IMR-90 (cell line): ENCODE measurements at regions not wholly inside any gene's neighbourhood (a gene's known extent, or its start where the extent isn't known, plus 50 kb on each side); places are given as distances from the start of the nearest gene placed in this dataset.

ENCODE experiments used
- ATAC-seq: fragments of 200-7000 bp; cut with Tn5 transposase; 2 replicates; pipeline ENCODE4 v1.9.1; 2020; ENCODE audit warnings: low read depth, mild to moderate bottlenecking, moderate library complexity
- BruUV-seq: library from RNA; stranded (reverse); fragments of 400-500 nt; replicated peaks from 2 replicates; lab custom pipeline; 2021; lab: Mats Ljungman, UMichigan
- CTCF ChIA-PET: fragments of 300-600 bp; formaldehyde crosslinking; extraction: SDS; loops from one replicate; lab custom pipeline; 2021; ENCODE audit warnings: antibody characterized with exemption; lab: Yijun Ruan, JAX
- POLR2A ChIA-PET: fragments of 300-600 bp; sonication (Branson Sonifier 250); formaldehyde crosslinking; loops from one replicate; lab custom pipeline; 2022; ENCODE audit warnings: antibody characterized with exemption; ENCODE audit not compliant: unreplicated experiment; lab: Charles Lee
- DNase-seq: peaks from one replicate; pipeline ENCODE4 v3.0.0; 2013
- H2AFZ ChIP-seq: replicated peaks from 2 replicates; pipeline ENCODE3; 2013; ENCODE audit warnings: low read length, mild to moderate bottlenecking; ENCODE audit not compliant: poor library complexity
- H2AK5ac ChIP-seq: 2 replicates; pipeline ENCODE4 v1.6.1; 2013; ENCODE audit warnings: low read depth, low read length, inconsistent platforms
- H2AK9ac ChIP-seq: replicated peaks from 2 replicates; pipeline ENCODE3; 2013; ENCODE audit warnings: mild to moderate bottlenecking, low read depth, low read length, moderate library complexity; ENCODE audit not compliant: poor library complexity
- H2BK120ac ChIP-seq: 2 replicates; pipeline ENCODE4 v1.6.1; 2013; ENCODE audit warnings: low read depth, low read length, inconsistent platforms
- H2BK15ac ChIP-seq: 3 replicates; pipeline ENCODE4 v1.6.1; 2013; ENCODE audit warnings: low read depth, low read length, inconsistent platforms
- H2BK20ac ChIP-seq: 2 replicates; pipeline ENCODE4 v1.6.1; 2013; ENCODE audit warnings: low read depth, mild to moderate bottlenecking, inconsistent platforms, low read length, moderate library complexity
- H2BK5ac ChIP-seq: 2 replicates; pipeline ENCODE4 v1.6.1; 2013; ENCODE audit warnings: mild to moderate bottlenecking, low read depth, low read length, inconsistent platforms; ENCODE audit not compliant: poor library complexity, severe bottlenecking
- H3K14ac ChIP-seq: replicated peaks from 2 replicates; pipeline ENCODE4 v1.6.1; 2013; ENCODE audit warnings: low read depth, low read length, inconsistent platforms
- H3K18ac ChIP-seq: 2 replicates; pipeline ENCODE4 v1.6.1; 2013; ENCODE audit warnings: low read depth, low read length, control low read depth
- H3K23ac ChIP-seq: 2 replicates; pipeline ENCODE4 v1.6.1; 2013; ENCODE audit warnings: low read depth, low read length, inconsistent platforms
- H3K27ac ChIP-seq: 2 replicates; pipeline ENCODE4 v1.5.1; 2013; ENCODE audit warnings: mild to moderate bottlenecking, control low read depth, low read length; ENCODE audit not compliant: insufficient read depth
- H3K27me3 ChIP-seq: 2 replicates; pipeline ENCODE4 v1.6.1; 2013; ENCODE audit warnings: low read length; ENCODE audit not compliant: control insufficient read depth, insufficient read depth
- H3K36me3 ChIP-seq: 2 replicates; pipeline ENCODE4 v1.6.1; 2013; ENCODE audit warnings: low read length, mixed read lengths; ENCODE audit not compliant: control insufficient read depth, insufficient read depth
- H3K4ac ChIP-seq: 2 replicates; pipeline ENCODE4 v1.6.1; 2013; ENCODE audit warnings: low read depth, low read length, inconsistent platforms
- H3K4me1 ChIP-seq: 2 replicates; pipeline ENCODE4 v1.6.1; 2013; ENCODE audit warnings: low read length, mixed read lengths; ENCODE audit not compliant: control insufficient read depth, insufficient read depth
- H3K4me2 ChIP-seq: 2 replicates; pipeline ENCODE4 v1.6.1; 2013; ENCODE audit warnings: low read depth, mild to moderate bottlenecking, control low read depth, low read length, moderate library complexity
- H3K4me3 ChIP-seq: 2 replicates; pipeline ENCODE4 v1.5.1; 2013; ENCODE audit warnings: low read depth, mild to moderate bottlenecking, control low read depth, low read length, moderate library complexity; ENCODE audit not compliant: insufficient read depth
- H3K56ac ChIP-seq: 2 replicates; pipeline ENCODE4 v1.6.1; 2013; ENCODE audit warnings: low read length, inconsistent platforms; ENCODE audit not compliant: insufficient read depth; ENCODE audit errors: extremely low read depth
- H3K79me1 ChIP-seq, 2 experiments: 2 replicates each; pipeline ENCODE4 v1.6.1; 2013; ENCODE audit warnings: low read length in 2 of 2, inconsistent platforms in 1 of 2, low read depth in 1 of 2
- H3K9ac ChIP-seq: 2 replicates; pipeline ENCODE4 v1.6.1; 2013; ENCODE audit warnings: low read depth, low read length, control low read depth
- H3K9me1 ChIP-seq: 2 replicates; pipeline ENCODE4 v1.6.1; 2013; ENCODE audit warnings: low read length, inconsistent platforms; ENCODE audit not compliant: insufficient read depth
- H3K9me3 ChIP-seq: 2 replicates; pipeline ENCODE4 v1.6.1; 2013; ENCODE audit warnings: low read length; ENCODE audit not compliant: control insufficient read depth, insufficient read depth
- H4K20me1 ChIP-seq: 2 replicates; pipeline ENCODE4 v1.6.1; 2013; ENCODE audit warnings: low read length, inconsistent platforms; ENCODE audit not compliant: insufficient read depth
- H4K5ac ChIP-seq: 2 replicates; pipeline ENCODE4 v1.6.1; 2013; ENCODE audit warnings: mild to moderate bottlenecking, low read depth, low read length, control low read depth
- H4K8ac ChIP-seq, 2 experiments: 2 replicates each; pipeline ENCODE4 v1.6.1; 2013; ENCODE audit warnings: low read depth in 2 of 2, low read length in 2 of 2, control low read depth in 1 of 2, inconsistent platforms in 1 of 2
- H4K91ac ChIP-seq: 2 replicates; pipeline ENCODE4 v1.6.1; 2013; ENCODE audit warnings: low read depth, low read length, inconsistent platforms; ENCODE audit not compliant: insufficient read depth
- BHLHE40 ChIP-seq: fragments of 150-350 bp; IDR thresholded peaks from 2 replicates; pipeline ENCODE4 v1.6.1; 2016; ENCODE audit warnings: mild to moderate bottlenecking, low read depth, low read length
- CEBPB ChIP-seq: IDR thresholded peaks from 2 replicates; pipeline ENCODE4 v1.6.1; 2012; ENCODE audit warnings: low read depth, low read length, improper control_type of control experiment
- CHD1 ChIP-seq: IDR thresholded peaks from 2 replicates; pipeline ENCODE4 v1.6.1; 2012; ENCODE audit warnings: low read depth, low read length, improper control_type of control experiment
- ELK1 ChIP-seq: fragments of 150-350 bp; IDR thresholded peaks from 2 replicates; pipeline ENCODE4 v1.6.1; 2016; ENCODE audit warnings: low read depth, mild to moderate bottlenecking, low read length, moderate library complexity, borderline replicate concordance
- FOS ChIP-seq: fragments of 150-350 bp; IDR thresholded peaks from 2 replicates; pipeline ENCODE4 v1.6.1; 2016; ENCODE audit warnings: low read depth, low read length
- MAFK ChIP-seq: IDR thresholded peaks from 2 replicates; pipeline ENCODE4 v1.6.1; 2012; ENCODE audit warnings: low read depth, low read length, improper control_type of control experiment
- MXI1 ChIP-seq: IDR thresholded peaks from 2 replicates; pipeline ENCODE4 v1.6.1; 2012; ENCODE audit warnings: low read depth, mild to moderate bottlenecking, low read length, moderate library complexity, borderline replicate concordance
- NFE2L2 ChIP-seq: fragments of 150-350 bp; IDR thresholded peaks from 2 replicates; pipeline ENCODE4 v1.6.1; 2016; ENCODE audit warnings: low read depth, mild to moderate bottlenecking, low read length
- POLR2A ChIP-seq: IDR thresholded peaks from 2 replicates; pipeline ENCODE4 v1.6.1; 2012; ENCODE audit warnings: mild to moderate bottlenecking, low read depth, low read length
- RAD21 ChIP-seq: IDR thresholded peaks from 2 replicates; pipeline ENCODE4 v1.6.1; 2012; ENCODE audit warnings: low read length, improper control_type of control experiment
- RCOR1 ChIP-seq: IDR thresholded peaks from 2 replicates; pipeline ENCODE4 v1.6.1; 2012; ENCODE audit warnings: mild to moderate bottlenecking, low read length, improper control_type of control experiment; ENCODE audit not compliant: insufficient replicate concordance
- RFX5 ChIP-seq: IDR thresholded peaks from 2 replicates; pipeline ENCODE4 v1.8.0; 2012; ENCODE audit warnings: low read depth, mild to moderate bottlenecking, low read length, moderate library complexity
- SMC3 ChIP-seq: fragments of 150-350 bp; IDR thresholded peaks from 2 replicates; pipeline ENCODE4 v1.6.1; 2016; ENCODE audit warnings: low read depth, mild to moderate bottlenecking, antibody characterized with exemption, low read length, moderate library complexity
- USF2 ChIP-seq: fragments of 150-350 bp; IDR thresholded peaks from 2 replicates; pipeline ENCODE4 v1.6.1; 2017; ENCODE audit warnings: mild to moderate bottlenecking, antibody characterized with exemption, low read length, low read depth
- WGBS, 2 experiments: methylation state at CpG; one replicate each; pipeline versions ENCODE4 v1.1.5 to v1.1.7; 2013; ENCODE audit warnings: missing lambda C conversion rate in 2 of 2; ENCODE audit not compliant: insufficient read length in 1 of 2; ENCODE audit errors: extremely low coverage in 2 of 2; 5-methylcytosine and 5-hydroxymethylcytosine counted together
- dilution Hi-C: fragments of 300-500 bp; cut with HindIII; formaldehyde crosslinking; loops from one replicate; pipeline ENCODE4 v1.14.3; 2018; ENCODE audit warnings: low sequenced_read_pairs; ENCODE audit not compliant: unreplicated experiment
- in situ Hi-C: fragments of 300-500 bp; cut with MboI; formaldehyde crosslinking; loops from 3 replicates; pipeline ENCODE4 v1.14.3; 2019; ENCODE audit warnings: low sequenced_read_pairs, inconsistent platforms, mixed read lengths
- intact Hi-C: fragments of 100-400 bp; cut with micrococcal nuclease; formaldehyde crosslinking; loops from 2 replicates; pipeline ENCODE4 v1.10.0; 2022

GRCh38 chr5:2260211-2261003, 377.7 kb upstream of the IRX4 start:
- Histone ChIP-seq H3K27ac (no peak overlapping the region), H3K4me3 (no peak overlapping the region), H3K4ac (no peak overlapping the region), H2BK15ac (no peak overlapping the region), H2BK5ac (no peak overlapping the region), H3K14ac (no peak overlapping the region), H2AFZ (no peak overlapping the region), H4K8ac (no peak overlapping the region), H3K4me1 (no peaks in the 10 kb centered on the region), H2AK9ac (no peak overlapping the region), H3K9me3 (peaks cover 51% of the 10 kb centered on the region), H3K9me1 (no peaks in the 10 kb centered on the region), H4K91ac (no peak overlapping the region), H3K18ac (no peak overlapping the region), H3K56ac (no peak overlapping the region), H2AK5ac (no peak overlapping the region), H3K4me2 (no peak overlapping the region), H3K23ac (no peak overlapping the region), H3K9ac (no peak overlapping the region), H3K36me3 (no peaks in the 10 kb centered on the region), H2BK120ac (no peak overlapping the region), H3K79me1 (no peaks in the 10 kb centered on the region), H4K5ac (no peak overlapping the region), H2BK20ac (no peak overlapping the region), H4K20me1 (no peaks in the 10 kb centered on the region), H3K27me3 (no peaks in the 10 kb centered on the region)
- dilution Hi-C loops (no loop called here), intact Hi-C loops (no loop called here), in situ Hi-C loops (no loop called here)
- CTCF ChIA-PET = no interaction called here
- no TSS peak for BruUV-seq
- 49% methylated on average over 8 of the region's 23 CpGs; no CpG with 5 or more reads in 1 of the 2 experiments for WGBS, 2 experiments
- POLR2A ChIA-PET = no interaction called here
- no peak for ATAC-seq
- no peak for TF ChIP-seq RAD21
- TF ChIP-seq CEBPB = no peak
- no peak for TF ChIP-seq SMC3
- TF ChIP-seq CHD1 = no peak
- no peak for TF ChIP-seq FOS
- TF ChIP-seq MAFK = no peak
- TF ChIP-seq RCOR1 = no peak
- no peak for TF ChIP-seq NFE2L2
- no peak for TF ChIP-seq MXI1
- TF ChIP-seq RFX5 = no peak
- no peak for TF ChIP-seq USF2
- TF ChIP-seq BHLHE40 = no peak
- TF ChIP-seq ELK1 = no peak
- no peak for TF ChIP-seq POLR2A
- no peak for DNase-seq
